ENCODE measurements at regions not wholly inside any gene's neighbourhood (a gene's known extent, or its start where the extent isn't known, plus 50 kb on each side); places are given as distances from the start of the nearest gene placed in this dataset.

DNA sequence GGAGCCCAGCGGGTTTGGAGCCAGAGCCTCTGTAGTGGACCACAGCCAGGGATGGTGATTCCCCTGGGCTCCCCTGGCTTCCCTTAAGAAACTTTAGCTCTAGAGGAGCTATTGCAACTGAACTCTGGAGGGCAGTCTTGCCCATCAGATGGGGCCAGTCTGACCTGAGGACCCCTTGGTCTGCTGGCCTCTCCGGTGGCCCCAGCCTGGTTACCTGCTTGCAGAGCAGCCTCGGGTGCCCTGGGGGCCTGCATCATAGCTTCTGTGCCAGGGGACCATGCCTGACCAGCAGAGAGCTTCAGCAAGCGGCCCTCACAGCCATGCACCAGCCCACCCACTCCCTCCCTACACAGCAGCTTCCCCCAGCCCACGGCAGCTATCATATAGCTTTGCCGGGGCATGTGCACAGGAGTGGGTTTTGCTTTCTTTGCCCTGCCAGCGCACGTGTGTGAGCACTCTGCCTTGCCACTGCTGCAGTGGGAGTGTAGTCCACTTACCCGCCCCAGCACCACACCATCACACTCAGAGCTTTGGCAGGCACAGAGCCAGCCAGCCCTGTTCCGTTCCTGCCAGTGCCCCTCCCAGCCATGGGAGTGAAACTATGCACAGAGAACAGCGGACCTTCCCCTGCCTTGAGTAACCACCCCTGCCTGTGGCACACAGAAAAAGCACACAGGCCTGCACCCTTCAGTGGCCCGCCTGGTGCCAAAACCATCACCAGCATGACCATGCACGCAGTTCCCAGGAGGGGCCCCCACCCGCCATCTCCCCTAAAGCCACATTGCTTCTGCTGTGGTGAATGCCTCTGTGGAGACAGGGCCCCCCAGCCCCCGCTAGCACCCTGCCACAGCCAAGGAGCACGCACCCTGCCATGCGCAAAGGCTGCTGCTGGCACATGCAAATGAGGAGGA, 442.9 kb upstream of the NEGR1 start:
- Histone ChIP-seq H3K27me3 (ENCODE audit: insufficient read depth, low read length) (no peaks in the 10 kb centered on the region), H3K27ac (ENCODE audit: low read depth, low read length) (no peak overlapping the region), H3K79me2 (ENCODE audit: control insufficient read depth, insufficient read depth, low read length, unreplicated experiment) (no peaks in the 10 kb centered on the region), H3K36me3 (ENCODE audit: insufficient read depth, low read length) (no peaks in the 10 kb centered on the region), H3K4me1 (ENCODE audit: control insufficient read depth, insufficient read depth, low read length, unreplicated experiment) (no peaks in the 10 kb centered on the region), H3K4me3 (ENCODE audit: low read depth, low read length) (no peak overlapping the region), H2AFZ (ENCODE audit: low read length, unreplicated experiment) (no peak overlapping the region)

DNA sequence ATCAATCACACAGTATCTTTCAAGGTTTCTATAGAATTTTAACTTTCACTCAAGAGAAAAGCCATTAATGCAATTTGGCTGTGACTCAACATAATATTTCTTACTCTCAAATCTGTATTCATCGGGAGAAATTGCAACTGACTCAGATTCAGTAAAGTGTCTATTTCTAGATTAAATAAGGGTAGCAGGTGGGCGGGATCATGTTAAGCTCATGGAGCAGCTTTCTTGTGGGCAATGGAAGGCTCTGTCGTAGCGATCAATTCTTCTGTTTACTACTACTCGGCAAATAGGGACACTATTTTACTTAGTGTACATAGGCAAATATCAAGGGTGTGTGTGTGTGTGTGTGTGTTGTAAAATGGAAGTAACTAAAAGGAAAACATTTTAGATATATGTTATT, 423.6 kb upstream of the NEGR1 start:
- no peaks in the 10 kb centered on the region for H3K79me2 ChIP-seq (ENCODE audit: control insufficient read depth, insufficient read depth, low read length, unreplicated experiment)
- no peak overlapping the region for H2AFZ ChIP-seq (ENCODE audit: low read length, unreplicated experiment)
- no peak overlapping the region for H3K4me3 ChIP-seq (ENCODE audit: low read depth, low read length)
- H3K27ac ChIP-seq (ENCODE audit: low read depth, low read length) = no peak overlapping the region
- H3K36me3 ChIP-seq (ENCODE audit: insufficient read depth, low read length) = no peaks in the 10 kb centered on the region
- no peaks in the 10 kb centered on the region for H3K4me1 ChIP-seq (ENCODE audit: control insufficient read depth, insufficient read depth, low read length, unreplicated experiment)
- H3K27me3 ChIP-seq (ENCODE audit: insufficient read depth, low read length) = no peaks in the 10 kb centered on the region

DNA sequence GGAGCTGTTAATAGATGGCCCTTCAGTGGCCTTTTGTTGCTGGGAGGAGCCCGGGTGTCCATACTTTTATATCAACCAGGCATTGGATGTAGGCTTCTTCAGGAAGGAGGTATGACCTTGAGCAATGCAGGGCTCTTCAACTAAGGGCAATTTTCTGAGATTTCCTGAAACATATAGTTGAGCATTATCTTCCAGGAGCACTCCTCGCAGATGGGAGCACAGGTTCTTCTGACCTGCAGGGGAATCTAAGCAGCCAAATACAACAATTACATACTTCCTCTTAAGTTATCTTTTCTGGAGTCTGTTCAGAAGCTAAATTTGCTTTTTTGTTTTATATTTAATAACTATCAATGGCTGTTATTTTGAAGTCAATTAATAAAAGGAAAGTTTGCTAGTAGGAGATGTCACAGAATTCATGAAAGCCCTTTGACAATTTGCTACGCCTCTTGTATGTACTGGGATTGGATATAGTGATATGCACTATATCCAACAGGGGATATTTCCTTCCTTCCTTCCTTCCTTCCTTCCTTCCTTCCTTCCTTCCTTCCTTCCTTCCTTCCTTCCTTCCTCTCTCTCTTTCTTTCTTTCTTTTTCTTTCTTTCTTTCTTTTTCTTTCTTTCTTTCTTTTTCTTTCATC, 422.6 kb upstream of the NEGR1 start:
- Histone ChIP-seq H2AFZ (ENCODE audit: low read length, unreplicated experiment) (no peak overlapping the region), H3K36me3 (ENCODE audit: insufficient read depth, low read length) (no peaks in the 10 kb centered on the region), H3K27ac (ENCODE audit: low read depth, low read length) (no peak overlapping the region), H3K4me3 (ENCODE audit: low read depth, low read length) (no peak overlapping the region), H3K27me3 (ENCODE audit: insufficient read depth, low read length) (no peaks in the 10 kb centered on the region), H3K79me2 (ENCODE audit: control insufficient read depth, insufficient read depth, low read length, unreplicated experiment) (no peaks in the 10 kb centered on the region), H3K4me1 (ENCODE audit: control insufficient read depth, insufficient read depth, low read length, unreplicated experiment) (no peaks in the 10 kb centered on the region)

DNA sequence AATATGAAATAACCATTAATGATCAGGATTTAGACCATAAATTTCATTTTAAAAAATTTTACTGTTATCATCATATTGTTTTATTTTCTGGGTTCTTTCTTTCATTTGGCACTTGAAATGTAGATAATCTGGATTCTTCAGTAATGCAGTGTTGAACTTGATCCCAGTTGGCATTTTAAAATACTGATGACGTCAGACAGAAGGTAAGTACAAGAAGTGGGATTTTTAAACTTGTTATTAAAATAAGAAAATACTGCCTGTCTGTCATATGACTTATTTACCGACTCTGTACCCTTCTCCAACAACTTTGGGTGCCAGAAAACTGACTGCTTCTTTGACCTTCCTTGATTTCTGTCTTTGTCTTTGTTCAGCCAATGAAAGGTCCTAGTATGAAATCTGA, 415.1 kb upstream of the NEGR1 start:
- Histone ChIP-seq H3K36me3 (ENCODE audit: insufficient read depth, low read length) (no peaks in the 10 kb centered on the region), H3K79me2 (ENCODE audit: control insufficient read depth, insufficient read depth, low read length, unreplicated experiment) (no peaks in the 10 kb centered on the region), H3K27ac (ENCODE audit: low read depth, low read length) (no peak overlapping the region), H3K4me1 (ENCODE audit: control insufficient read depth, insufficient read depth, low read length, unreplicated experiment) (no peaks in the 10 kb centered on the region), H3K4me3 (ENCODE audit: low read depth, low read length) (no peak overlapping the region), H2AFZ (ENCODE audit: low read length, unreplicated experiment) (no peak overlapping the region), H3K27me3 (ENCODE audit: insufficient read depth, low read length) (no peaks in the 10 kb centered on the region)

DNA sequence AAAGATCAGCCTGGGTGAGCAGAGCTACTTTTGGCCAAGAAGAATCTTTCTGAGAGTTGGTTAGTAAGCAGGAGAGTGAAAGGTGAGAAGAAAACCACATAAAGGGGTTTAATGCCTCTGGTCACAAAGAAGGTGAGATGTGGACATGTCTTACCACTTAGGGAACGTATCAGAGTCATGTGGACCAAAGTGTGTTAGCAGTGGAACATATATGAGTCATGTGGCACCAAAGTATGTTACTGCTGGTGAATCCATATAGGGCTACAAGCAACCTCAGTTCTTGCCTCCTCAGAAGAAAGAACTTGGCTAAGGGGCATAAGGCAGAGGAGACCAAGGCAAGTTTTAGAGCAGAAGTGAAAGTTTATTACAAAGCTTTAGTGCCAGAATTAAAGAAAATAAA, 411.6 kb upstream of the NEGR1 start:
- no peaks in the 10 kb centered on the region for H3K27me3 ChIP-seq (ENCODE audit: insufficient read depth, low read length)
- no peaks in the 10 kb centered on the region for H3K36me3 ChIP-seq (ENCODE audit: insufficient read depth, low read length)
- no peak overlapping the region for H2AFZ ChIP-seq (ENCODE audit: low read length, unreplicated experiment)
- no peak overlapping the region for H3K4me3 ChIP-seq (ENCODE audit: low read depth, low read length)
- no peak overlapping the region for H3K27ac ChIP-seq (ENCODE audit: low read depth, low read length)
- H3K79me2 ChIP-seq (ENCODE audit: control insufficient read depth, insufficient read depth, low read length, unreplicated experiment) = no peaks in the 10 kb centered on the region
- H3K4me1 ChIP-seq (ENCODE audit: control insufficient read depth, insufficient read depth, low read length, unreplicated experiment) = no peaks in the 10 kb centered on the region

DNA sequence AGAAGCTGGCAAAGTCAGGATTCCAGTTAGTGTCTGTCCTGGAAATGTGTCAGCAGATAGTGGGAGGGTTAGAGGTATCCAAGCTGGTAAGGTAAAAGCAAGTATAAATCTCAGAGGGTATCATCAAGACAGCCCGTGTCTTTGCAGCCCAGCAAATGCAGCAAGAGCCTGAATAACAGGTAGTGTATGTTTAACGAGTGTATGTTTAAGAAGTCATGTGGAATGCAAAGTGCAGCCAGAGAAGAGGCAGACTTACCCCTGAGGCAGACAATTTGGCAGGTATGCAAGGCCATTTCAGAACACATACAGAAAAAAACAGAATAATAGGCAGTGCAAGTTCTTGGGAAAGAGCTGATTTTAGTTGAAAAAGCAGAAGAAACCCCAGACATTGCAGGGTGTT, 411.0 kb upstream of the NEGR1 start:
- Histone ChIP-seq H3K79me2 (ENCODE audit: control insufficient read depth, insufficient read depth, low read length, unreplicated experiment) (no peaks in the 10 kb centered on the region), H3K27ac (ENCODE audit: low read depth, low read length) (no peak overlapping the region), H2AFZ (ENCODE audit: low read length, unreplicated experiment) (no peak overlapping the region), H3K4me1 (ENCODE audit: control insufficient read depth, insufficient read depth, low read length, unreplicated experiment) (no peaks in the 10 kb centered on the region), H3K4me3 (ENCODE audit: low read depth, low read length) (no peak overlapping the region), H3K27me3 (ENCODE audit: insufficient read depth, low read length) (no peaks in the 10 kb centered on the region), H3K36me3 (ENCODE audit: insufficient read depth, low read length) (no peaks in the 10 kb centered on the region)

DNA sequence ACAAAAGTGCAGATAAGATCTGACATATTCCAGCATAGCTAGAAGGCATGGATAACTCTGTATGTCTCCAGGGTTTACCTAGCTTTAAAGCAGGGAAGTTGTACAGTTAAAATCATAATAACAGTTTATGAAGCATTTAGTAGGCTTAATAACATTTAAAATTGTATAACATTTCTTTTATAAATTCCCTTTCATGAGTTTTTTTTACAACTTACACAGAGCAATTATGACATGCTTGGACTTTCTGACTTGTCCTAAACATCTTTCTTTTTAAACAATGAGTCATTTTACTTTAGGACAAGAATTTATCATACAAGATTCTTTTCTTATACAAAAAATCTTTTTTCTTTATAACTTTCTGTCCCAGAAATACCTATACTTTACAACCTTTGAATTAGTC, 408.5 kb upstream of the NEGR1 start:
- no peaks in the 10 kb centered on the region for H3K27me3 ChIP-seq (ENCODE audit: insufficient read depth, low read length)
- no peaks in the 10 kb centered on the region for H3K4me1 ChIP-seq (ENCODE audit: control insufficient read depth, insufficient read depth, low read length, unreplicated experiment)
- no peak overlapping the region for H3K27ac ChIP-seq (ENCODE audit: low read depth, low read length)
- H3K79me2 ChIP-seq (ENCODE audit: control insufficient read depth, insufficient read depth, low read length, unreplicated experiment) = no peaks in the 10 kb centered on the region
- H3K36me3 ChIP-seq (ENCODE audit: insufficient read depth, low read length) = no peaks in the 10 kb centered on the region
- no peak overlapping the region for H2AFZ ChIP-seq (ENCODE audit: low read length, unreplicated experiment)
- H3K4me3 ChIP-seq (ENCODE audit: low read depth, low read length) = no peak overlapping the region

DNA sequence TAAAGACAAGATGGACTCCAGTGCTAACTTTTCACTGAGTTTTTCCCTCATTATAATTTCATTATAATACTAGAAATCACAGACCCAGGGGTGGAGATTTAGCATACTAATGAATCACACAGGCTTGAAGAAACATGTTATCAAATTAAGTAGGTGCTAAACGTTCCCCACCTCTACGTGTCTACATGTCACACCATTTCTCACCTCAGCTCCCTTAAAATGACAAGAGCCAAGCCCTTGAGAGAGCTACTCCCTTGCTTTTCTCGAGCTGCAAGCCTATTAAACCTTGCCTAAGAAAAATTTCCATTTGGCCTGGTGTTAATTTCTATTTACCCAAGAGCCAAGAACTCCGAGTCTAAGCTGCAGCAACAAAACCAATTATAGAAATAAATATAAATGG, 396.3 kb upstream of the NEGR1 start:
- Histone ChIP-seq H2AFZ (ENCODE audit: low read length, unreplicated experiment) (no peak overlapping the region), H3K4me3 (ENCODE audit: low read depth, low read length) (no peak overlapping the region), H3K27me3 (ENCODE audit: insufficient read depth, low read length) (no peaks in the 10 kb centered on the region), H3K4me1 (ENCODE audit: control insufficient read depth, insufficient read depth, low read length, unreplicated experiment) (no peaks in the 10 kb centered on the region), H3K79me2 (ENCODE audit: control insufficient read depth, insufficient read depth, low read length, unreplicated experiment) (no peaks in the 10 kb centered on the region), H3K27ac (ENCODE audit: low read depth, low read length) (no peak overlapping the region), H3K36me3 (ENCODE audit: insufficient read depth, low read length) (no peaks in the 10 kb centered on the region)

DNA sequence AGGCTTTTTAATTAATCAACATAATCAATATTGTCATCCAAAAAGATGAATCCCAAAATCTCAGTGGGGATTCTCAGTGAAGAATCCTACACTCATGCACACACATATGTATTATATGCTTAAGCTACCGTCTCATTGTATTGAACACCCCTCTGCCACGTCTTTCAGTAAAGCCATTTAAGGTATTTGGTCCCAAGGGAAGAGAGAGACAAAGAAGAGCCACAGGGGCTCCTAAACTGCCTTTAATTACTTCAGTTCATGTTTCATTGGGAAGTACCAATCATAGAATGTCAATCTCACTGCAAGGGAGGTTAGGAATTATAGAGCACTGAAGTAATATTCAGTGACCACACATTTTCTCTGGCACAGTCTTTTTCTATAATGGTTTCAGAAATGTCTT, 388.6 kb upstream of the NEGR1 start:
- Histone ChIP-seq H3K4me3 (ENCODE audit: low read depth, low read length) (no peak overlapping the region), H2AFZ (ENCODE audit: low read length, unreplicated experiment) (no peak overlapping the region), H3K79me2 (ENCODE audit: control insufficient read depth, insufficient read depth, low read length, unreplicated experiment) (no peaks in the 10 kb centered on the region), H3K27ac (ENCODE audit: low read depth, low read length) (no peak overlapping the region), H3K36me3 (ENCODE audit: insufficient read depth, low read length) (no peaks in the 10 kb centered on the region), H3K4me1 (ENCODE audit: control insufficient read depth, insufficient read depth, low read length, unreplicated experiment) (no peaks in the 10 kb centered on the region), H3K27me3 (ENCODE audit: insufficient read depth, low read length) (no peaks in the 10 kb centered on the region)

DNA sequence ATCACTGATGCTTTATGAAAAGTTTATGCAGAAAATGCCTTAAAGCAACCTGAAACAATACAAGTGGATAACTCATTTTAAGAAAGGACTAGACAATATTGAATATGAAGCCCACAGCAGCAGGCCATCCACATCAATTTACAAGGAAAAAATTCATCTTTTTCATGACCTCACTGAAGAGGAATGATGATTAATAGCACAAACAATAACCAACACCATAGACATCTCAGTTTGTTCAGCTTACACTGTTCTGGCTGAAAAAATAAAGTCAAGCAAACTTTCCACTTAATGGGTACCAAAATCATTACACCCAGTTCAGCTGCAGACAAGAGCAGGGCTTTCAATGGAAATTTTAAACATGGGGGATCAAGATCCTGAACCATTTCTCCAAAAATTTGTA, 380.6 kb upstream of the NEGR1 start:
- Histone ChIP-seq H3K27ac (ENCODE audit: low read depth, low read length) (no peak overlapping the region), H3K79me2 (ENCODE audit: control insufficient read depth, insufficient read depth, low read length, unreplicated experiment) (no peaks in the 10 kb centered on the region), H2AFZ (ENCODE audit: low read length, unreplicated experiment) (no peak overlapping the region), H3K4me3 (ENCODE audit: low read depth, low read length) (no peak overlapping the region), H3K27me3 (ENCODE audit: insufficient read depth, low read length) (no peaks in the 10 kb centered on the region), H3K4me1 (ENCODE audit: control insufficient read depth, insufficient read depth, low read length, unreplicated experiment) (peaks cover 6% of the 10 kb centered on the region), H3K36me3 (ENCODE audit: insufficient read depth, low read length) (no peaks in the 10 kb centered on the region)

DNA sequence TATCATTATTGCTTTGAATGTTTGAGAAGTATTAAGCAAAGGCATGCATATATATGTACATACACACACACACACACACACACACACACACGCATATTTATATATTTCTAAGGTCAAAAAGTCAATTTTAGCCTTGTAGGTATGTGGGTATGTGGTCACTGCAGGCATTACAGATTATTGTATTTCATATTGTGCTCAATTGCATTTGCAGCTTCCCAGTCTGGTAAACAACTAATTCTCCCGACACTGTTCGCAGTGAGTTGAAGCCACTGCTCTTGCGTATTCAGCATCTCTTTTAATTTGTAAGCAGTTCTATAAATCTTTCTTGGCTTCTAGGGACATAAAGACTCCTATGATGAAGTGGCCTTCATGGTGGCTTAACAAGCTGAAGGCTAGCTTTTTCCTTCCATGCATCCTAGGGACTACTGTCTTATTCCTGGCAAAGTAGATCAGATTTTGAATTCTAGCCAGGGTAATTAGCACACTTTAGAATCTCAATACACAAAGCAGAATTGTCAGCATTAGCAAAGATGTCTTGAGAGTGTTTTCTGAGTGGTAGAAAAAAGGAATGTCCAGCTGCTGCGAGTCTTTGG, 368.6 kb upstream of the NEGR1 start:
- no peaks in the 10 kb centered on the region for H3K27me3 ChIP-seq (ENCODE audit: insufficient read depth, low read length)
- no peak overlapping the region for H3K4me3 ChIP-seq (ENCODE audit: low read depth, low read length)
- no peaks in the 10 kb centered on the region for H3K79me2 ChIP-seq (ENCODE audit: control insufficient read depth, insufficient read depth, low read length, unreplicated experiment)
- H3K4me1 ChIP-seq (ENCODE audit: control insufficient read depth, insufficient read depth, low read length, unreplicated experiment) = peaks cover 15% of the 10 kb centered on the region
- H3K36me3 ChIP-seq (ENCODE audit: insufficient read depth, low read length) = no peaks in the 10 kb centered on the region
- H3K27ac ChIP-seq (ENCODE audit: low read depth, low read length) = no peak overlapping the region
- no peak overlapping the region for H2AFZ ChIP-seq (ENCODE audit: low read length, unreplicated experiment)

Measured in ACC112 (cell line).